ENCODE measurements at regions not wholly inside any gene's neighbourhood (a gene's known extent, or its start where the extent isn't known, plus 50 kb on each side); places are given as distances from the start of the nearest gene placed in this dataset.

- no peak for DNase-seq
Measured at GRCh38 chr22:42330170-42330569, 59.7 kb upstream of the TCF20 start.

GRCh38 chr22:42329504-42329903 is 59.1 kb upstream of the TCF20 start:
- DNase-seq: no peak

GRCh38 chr22:42328784-42329145 is 58.3 kb upstream of the TCF20 start:
- DNase-seq: no peak

GRCh38 chr22:42328130-42328783 is 57.8 kb upstream of the TCF20 start:
- DNase-seq: no peak

GRCh38 chr22:42327462-42328129 is 57.1 kb upstream of the TCF20 start:
- DNase-seq: no peak

- DNase-seq: no peak
Measured at GRCh38 chr22:42326801-42327200, 56.3 kb upstream of the TCF20 start.

- no peak for DNase-seq
Measured at GRCh38 chr22:42326301-42326700, 55.8 kb upstream of the TCF20 start.

- DNase-seq: peak; percentile 55
Measured at GRCh38 chr22:42324990-42325710, 54.7 kb upstream of the TCF20 start.

GRCh38 chr22:42324566-42324965 is 54.1 kb upstream of the TCF20 start:
- no peak for DNase-seq

GRCh38 chr22:42323971-42324370 is 53.5 kb upstream of the TCF20 start:
- no peak for DNase-seq

- no peak for DNase-seq
Measured at GRCh38 chr22:42322562-42322926, 52.1 kb upstream of the TCF20 start.

GRCh38 chr22:42321908-42322561 is 51.6 kb upstream of the TCF20 start:
- no peak for DNase-seq

- no peak for DNase-seq
Measured at GRCh38 chr22:42320443-42321416, 50.3 kb upstream of the TCF20 start.
